Fibroblast of lung (primary cell): ENCODE measurements at regions not wholly inside any gene's neighbourhood (a gene's known extent, or its start where the extent isn't known, plus 50 kb on each side); places are given as distances from the start of the nearest gene placed in this dataset.

ENCODE experiments used
- CTCF ChIP-seq, 2 donors: IDR thresholded peaks in 1 of 2; conservative IDR thresholded peaks in 1 of 2; 1 replicate in 1 of 2; 2 replicates in 1 of 2; pipeline ENCODE4 v1.5.1; 2011 to 2012; ENCODE audit warnings: low read length in 2 of 2, control low read depth in 1 of 2, inconsistent platforms in 1 of 2, low read depth in 1 of 2, mild to moderate bottlenecking in 1 of 2
- EZH2 ChIP-seq: IDR thresholded peaks from 2 replicates; pipeline ENCODE4 v1.5.1; 2012; ENCODE audit warnings: low read length, control low read depth, mild to moderate bottlenecking; ENCODE audit errors: missing control alignments

GRCh38 chr6:48951917-48952316 is 511.1 kb downstream of the MMUT start:
- TF ChIP-seq CTCF (conservative IDR thresholded peaks at IDR 0.05 in 1 of 2, IDR thresholded peaks at IDR 0.05 in 1 of 2; ENCODE audit: low read depth in 1 of 2, low read length in 2 of 2) (no peak), EZH2 (no peak)
